Activated B cell treated with CpG ODN at 0.5 μM for 24 hours (primary cell): ENCODE measurements at regions not wholly inside any gene's neighbourhood (a gene's known extent, or its start where the extent isn't known, plus 50 kb on each side); places are given as distances from the start of the nearest gene placed in this dataset.

ENCODE experiments used
- ATAC-seq: fragments of 200-7000 bp; cut with Tn5 transposase; one replicate; pipeline ENCODE4 v1.10.0; 2021; ENCODE audit warnings: low read depth, mild to moderate bottlenecking, moderate library complexity
- CTCF ChIA-PET: fragments of 350-600 bp; sonication (Branson Sonifier 250); formaldehyde crosslinking; loops from one replicate; lab custom pipeline; 2021; ENCODE audit warnings: antibody characterized with exemption; lab: Charles Lee
- POLR2A ChIA-PET: fragments of 350-600 bp; sonication (Branson Sonifier 250); formaldehyde crosslinking; loops from one replicate; lab custom pipeline; 2021; ENCODE audit warnings: antibody characterized with exemption; lab: Charles Lee
- DNase-seq: peaks from one replicate; pipeline ENCODE4 v3.0.0; 2022
- H3K27ac Mint-ChIP-seq: one replicate; pipeline ENCODE4 v1.8.0; 2020; ENCODE audit warnings: mixed read lengths
- H3K27me3 Mint-ChIP-seq: one replicate; pipeline ENCODE4 v1.8.0; 2021; ENCODE audit warnings: mixed read lengths
- H3K36me3 Mint-ChIP-seq: one replicate; pipeline ENCODE4 v1.8.0; 2021; ENCODE audit warnings: low read depth, mixed read lengths
- H3K4me1 Mint-ChIP-seq: one replicate; pipeline ENCODE4 v1.8.0; 2021; ENCODE audit warnings: mixed read lengths
- H3K4me3 Mint-ChIP-seq: one replicate; pipeline ENCODE4 v1.8.0; 2020; ENCODE audit warnings: mild to moderate bottlenecking, mixed read lengths
- H3K9me3 Mint-ChIP-seq: one replicate; pipeline ENCODE4 v1.8.0; 2020; ENCODE audit warnings: mixed read lengths
- CTCF ChIP-seq: fragments of 200-600 bp; IDR thresholded peaks from one replicate; pipeline ENCODE4 v1.8.0; 2022; ENCODE audit warnings: antibody characterized with exemption, mild to moderate bottlenecking
- intact Hi-C: fragments of 100-400 bp; cut with micrococcal nuclease; formaldehyde crosslinking; loops from one replicate; pipeline ENCODE4 v1.15.1; 2024

DNA sequence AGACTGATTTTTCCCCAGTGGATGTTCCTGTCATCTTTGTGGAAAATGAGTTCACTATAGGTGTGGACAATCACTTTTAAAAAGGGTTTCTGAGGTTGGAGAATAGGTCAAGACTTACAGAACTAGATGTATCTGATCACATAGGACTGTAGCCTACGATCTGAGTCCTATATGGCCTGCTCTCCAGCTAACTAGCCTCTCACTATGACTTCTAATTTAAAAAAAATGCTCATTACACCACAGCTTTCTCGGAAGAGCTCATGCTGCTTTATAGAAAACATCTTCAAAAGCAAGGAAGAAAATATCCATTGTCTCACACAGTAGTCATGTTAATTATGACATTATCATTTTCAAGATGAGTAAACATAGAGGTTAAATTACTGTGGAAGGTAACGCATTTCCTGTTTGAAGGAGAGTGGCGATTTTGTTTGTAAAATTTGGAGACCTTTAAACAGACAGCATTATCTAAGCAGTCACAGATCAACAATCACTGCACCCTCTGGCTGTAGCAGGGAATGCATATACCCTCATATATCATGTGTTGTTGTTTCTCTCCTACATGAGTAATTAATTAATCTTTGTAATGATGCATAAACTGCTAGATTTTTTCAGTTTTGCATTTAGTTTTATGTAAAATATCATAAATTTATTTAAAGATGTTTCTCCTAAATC, 573.7 kb downstream of the GABRG2 start:
- DNase-seq (no peak), ATAC-seq (no peak)
- ChIA-PET POLR2A (no interaction called here), CTCF (no interaction called here)
- TF ChIP-seq CTCF = no peak
- H3K36me3 Mint-ChIP-seq = no peaks in the 10 kb centered on the region
- intact Hi-C loops = no loop called here
- no peaks in the 10 kb centered on the region for H3K4me1 Mint-ChIP-seq
- H3K27me3 Mint-ChIP-seq = no peaks in the 10 kb centered on the region
- peaks cover 3% of the 10 kb centered on the region for H3K9me3 Mint-ChIP-seq
- H3K27ac Mint-ChIP-seq = no peak overlapping the region
- H3K4me3 Mint-ChIP-seq = no peak overlapping the region

- ChIA-PET CTCF (no interaction called here), POLR2A (no interaction called here)
- H3K9me3 Mint-ChIP-seq = peaks cover 19% of the 10 kb centered on the region
- no peaks in the 10 kb centered on the region for H3K27me3 Mint-ChIP-seq
- H3K4me1 Mint-ChIP-seq = no peaks in the 10 kb centered on the region
- H3K27ac Mint-ChIP-seq = no peak overlapping the region
- intact Hi-C loops = no loop called here
- no peak overlapping the region for H3K4me3 Mint-ChIP-seq
- ATAC-seq (no peak), DNase-seq (no peak)
- H3K36me3 Mint-ChIP-seq = no peaks in the 10 kb centered on the region
- TF ChIP-seq CTCF = no peak
Observed at GRCh38 chr5:162654661-162655405, 587.3 kb downstream of the GABRG2 start.

GRCh38 chr5:162657076-162657475, 589.5 kb downstream of the GABRG2 start:
- no peak for TF ChIP-seq CTCF
- ATAC-seq = no peak
- ChIA-PET POLR2A (no interaction called here), CTCF (no interaction called here)
- Mint-ChIP-seq H3K36me3 (no peaks in the 10 kb centered on the region), H3K27ac (no peak overlapping the region), H3K4me3 (no peak overlapping the region), H3K27me3 (no peaks in the 10 kb centered on the region), H3K9me3 (peaks cover 6% of the 10 kb centered on the region), H3K4me1 (no peaks in the 10 kb centered on the region)
- intact Hi-C loops = no loop called here
- DNase-seq = no peak

GRCh38 chr5:162664846-162665245, 597.3 kb downstream of the GABRG2 start:
- ATAC-seq = no peak
- ChIA-PET POLR2A (no interaction called here), CTCF (no interaction called here)
- no peaks in the 10 kb centered on the region for H3K27me3 Mint-ChIP-seq
- no peaks in the 10 kb centered on the region for H3K36me3 Mint-ChIP-seq
- DNase-seq = no peak
- peaks cover 2% of the 10 kb centered on the region for H3K9me3 Mint-ChIP-seq
- intact Hi-C loops = no loop called here
- no peaks in the 10 kb centered on the region for H3K4me1 Mint-ChIP-seq
- no peak overlapping the region for H3K4me3 Mint-ChIP-seq
- no peak for TF ChIP-seq CTCF
- no peak overlapping the region for H3K27ac Mint-ChIP-seq

- intact Hi-C loops = no loop called here
- Mint-ChIP-seq H3K27ac (no peak overlapping the region), H3K4me3 (no peak overlapping the region), H3K36me3 (no peaks in the 10 kb centered on the region), H3K4me1 (no peaks in the 10 kb centered on the region), H3K9me3 (no peaks in the 10 kb centered on the region), H3K27me3 (no peaks in the 10 kb centered on the region)
- no peak for ATAC-seq
- POLR2A ChIA-PET = no interaction called here
- CTCF ChIA-PET = no interaction called here
- TF ChIP-seq CTCF = no peak
- DNase-seq = no peak
Observed at GRCh38 chr5:162668926-162669325, 601.4 kb downstream of the GABRG2 start.
